Stimulated activated CD4-positive, alpha-beta T cell treated with anti-CD3 and anti-CD28 coated beads, Interleukin-2, amount 100 ng/mL, for 24 hours (primary cell): ENCODE measurements at regions not wholly inside any gene's neighbourhood (a gene's known extent, or its start where the extent isn't known, plus 50 kb on each side); places are given as distances from the start of the nearest gene placed in this dataset.

Experiments
- DNase-seq, 2 donors: peaks; one replicate each; pipeline ENCODE4 v3.0.0-alpha.2; 2020

DNA sequence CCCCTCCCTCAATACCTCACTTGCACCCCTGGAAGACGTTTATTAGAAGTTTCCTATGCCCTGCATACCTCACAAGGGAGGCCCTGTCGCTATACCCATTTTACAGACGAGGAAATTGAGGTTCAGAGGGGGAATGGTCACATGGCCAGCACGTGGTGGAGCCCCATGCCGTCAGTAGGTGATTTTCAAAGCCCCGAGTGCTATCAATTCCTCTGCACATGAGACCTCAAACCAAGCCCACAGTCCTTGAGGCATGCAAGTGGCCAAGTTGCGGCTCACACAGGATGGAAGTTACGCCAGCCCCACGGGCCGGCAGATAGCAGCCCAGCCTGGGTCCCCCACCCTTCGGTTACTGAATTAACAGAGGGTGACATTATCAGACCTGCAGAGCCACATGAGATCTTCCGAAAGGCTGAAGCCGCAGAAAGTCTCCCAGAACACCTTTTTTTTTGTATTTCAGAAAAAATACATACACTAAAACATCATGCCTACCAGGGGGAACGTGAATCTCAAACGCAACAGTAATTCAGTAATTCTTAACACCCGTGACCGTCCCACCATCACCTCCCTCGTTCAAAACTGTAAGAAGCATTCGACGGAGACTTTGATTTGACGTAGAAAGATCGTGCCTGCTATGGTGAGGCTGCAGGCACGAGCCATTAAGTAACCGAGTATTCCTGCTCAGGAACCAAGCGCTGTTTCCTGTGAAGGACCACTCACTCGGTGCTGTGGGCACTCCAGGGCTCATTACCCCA, 129.0 kb downstream of the RFLNA start:
- no peak for DNase-seq

DNA sequence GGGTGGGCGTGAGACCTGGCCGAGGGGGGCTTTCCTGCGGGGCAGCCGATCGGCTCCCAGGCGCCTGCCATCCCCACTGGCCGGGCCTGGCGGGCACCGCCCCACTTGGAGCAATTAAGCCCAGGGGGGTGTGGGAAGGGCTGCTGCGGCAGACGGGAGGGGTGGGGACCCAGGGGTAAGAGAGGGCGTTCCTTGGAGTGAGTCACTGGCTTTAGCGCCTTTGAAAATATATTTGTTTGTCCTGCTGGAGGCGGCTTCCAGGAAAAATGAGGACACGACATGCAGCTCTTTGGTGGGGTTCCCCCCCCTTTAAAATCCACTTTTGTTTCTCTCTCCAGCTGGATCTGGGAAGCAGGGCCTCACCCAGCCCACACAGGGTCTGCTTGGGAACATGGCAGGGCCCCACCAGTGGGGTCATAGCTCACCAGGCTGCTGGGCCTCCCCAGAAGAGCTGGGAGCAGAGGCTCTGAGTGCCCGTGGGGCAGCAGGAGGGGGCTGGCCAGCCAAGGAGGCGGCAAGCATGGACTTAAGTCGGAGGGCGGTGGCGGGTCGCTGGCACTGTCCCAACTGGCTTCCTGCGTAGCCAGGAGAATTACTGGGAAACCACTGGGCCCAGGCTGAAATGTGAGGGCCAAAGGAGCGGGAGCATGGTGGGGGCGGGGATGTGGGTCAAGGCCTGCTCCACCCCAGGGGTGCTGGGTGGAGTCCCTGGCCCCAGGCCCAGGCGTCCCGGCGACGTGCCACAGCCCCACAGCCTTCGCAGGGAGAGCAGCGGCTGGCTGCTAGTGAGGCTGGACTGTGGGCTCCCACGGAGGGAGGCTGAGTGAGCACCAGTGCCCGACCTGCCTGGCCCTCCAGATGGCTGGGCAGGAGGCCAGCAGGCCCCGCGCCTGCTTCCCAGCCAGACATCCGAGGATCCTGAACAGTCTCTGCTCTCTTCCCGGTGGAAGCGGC, 128.0 kb downstream of the RFLNA start:
- no peak for DNase-seq

DNA sequence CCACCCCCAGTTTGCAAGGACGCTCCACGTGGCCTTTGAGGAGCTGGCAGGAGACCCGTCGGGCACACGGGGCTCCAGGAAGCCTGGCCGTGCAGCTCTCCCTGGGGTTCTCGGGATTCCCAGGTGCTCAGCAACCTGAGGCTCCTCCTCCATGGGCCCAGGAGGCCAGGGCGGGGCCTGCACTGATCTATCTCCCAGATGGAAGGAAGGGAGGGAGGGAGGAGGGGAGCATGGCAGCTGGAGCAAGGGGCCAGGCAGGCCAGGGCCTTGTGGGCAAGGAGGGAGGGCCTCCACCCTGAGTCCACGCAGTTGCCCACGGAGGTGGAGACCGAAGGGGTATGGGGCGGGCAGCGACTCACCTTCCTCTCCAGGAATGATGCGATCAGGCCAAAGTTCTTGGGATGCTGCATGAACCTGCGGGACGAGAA, 127.3 kb downstream of the RFLNA start:
- DNase-seq = no peak

DNA sequence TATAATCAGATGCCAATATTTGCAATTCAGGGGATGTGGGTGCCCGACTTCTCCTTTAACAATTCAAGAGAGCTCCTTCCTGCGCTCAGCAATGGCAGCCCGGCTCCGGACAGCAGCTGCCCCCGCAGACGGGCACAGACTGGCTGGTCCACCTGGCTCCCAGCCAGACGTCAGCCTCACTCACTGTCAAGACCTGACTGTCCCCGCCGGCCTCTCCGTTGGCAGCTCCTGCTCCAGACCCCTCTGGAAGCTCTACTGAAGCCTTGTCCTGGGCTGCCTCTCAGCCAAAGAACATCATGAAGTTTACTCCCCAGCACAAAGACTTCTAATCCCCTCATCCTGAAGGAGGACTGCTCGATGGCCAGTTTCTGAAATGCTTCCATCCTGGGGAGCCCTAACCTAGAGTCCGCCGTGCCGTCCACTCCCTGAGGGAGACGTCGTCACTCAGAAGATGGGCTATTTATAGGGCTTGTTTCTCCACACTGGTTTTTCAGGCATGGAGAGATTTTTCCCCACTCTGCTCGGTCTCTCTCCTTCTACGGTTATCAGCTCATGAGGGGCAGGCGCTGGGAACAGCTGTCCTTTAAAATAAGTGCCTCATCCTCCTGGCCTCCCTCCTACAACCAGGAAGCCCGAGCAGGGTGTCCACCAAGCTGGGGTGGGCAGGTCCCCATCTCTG, 126.2 kb downstream of the RFLNA start:
- no peak for DNase-seq

DNA sequence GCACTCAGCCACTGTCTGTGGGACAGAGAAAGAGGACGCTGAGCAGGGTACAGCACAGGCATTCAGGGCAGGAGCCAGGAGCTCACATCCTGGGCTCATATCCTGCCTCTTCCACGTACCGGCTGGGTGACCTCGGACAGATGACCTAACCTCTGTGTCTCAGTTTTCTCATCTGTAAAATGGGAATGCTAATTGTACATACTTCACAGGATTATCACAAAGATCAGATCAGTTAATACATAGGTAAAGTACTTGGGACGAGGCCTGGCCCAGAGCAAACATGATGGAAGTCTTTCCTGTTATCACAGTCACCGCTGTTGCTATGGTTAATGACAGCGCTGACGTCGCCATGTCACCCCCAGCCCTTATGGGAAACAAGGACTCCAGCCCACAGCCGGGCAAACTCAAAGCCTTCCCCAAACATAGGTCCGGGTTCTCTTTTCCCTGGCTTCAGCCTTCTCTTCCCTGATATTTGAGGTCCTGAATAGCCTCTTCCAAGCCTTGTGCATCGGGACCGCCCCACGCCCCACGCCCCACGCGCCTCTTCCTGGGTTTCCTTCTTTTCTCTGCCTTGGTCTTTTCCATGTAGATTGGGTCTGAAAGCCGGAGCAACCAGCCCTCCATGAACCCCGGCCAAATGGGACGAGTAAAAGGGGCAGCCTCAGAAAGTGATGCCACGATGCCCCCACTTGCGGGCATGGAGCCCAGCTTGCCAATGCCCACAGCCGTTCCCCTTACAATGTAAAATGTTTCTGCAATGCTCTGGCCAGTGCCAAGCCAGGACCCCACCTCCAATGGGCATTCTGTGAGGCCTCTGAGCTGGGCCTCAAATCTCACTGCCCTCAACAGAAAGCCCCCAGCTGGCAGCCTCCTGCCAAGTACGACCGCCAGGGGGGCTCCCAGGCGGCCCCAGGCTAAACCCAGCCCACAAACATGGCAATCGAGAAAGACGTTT, 125.4 kb downstream of the RFLNA start:
- no peak for DNase-seq

DNA sequence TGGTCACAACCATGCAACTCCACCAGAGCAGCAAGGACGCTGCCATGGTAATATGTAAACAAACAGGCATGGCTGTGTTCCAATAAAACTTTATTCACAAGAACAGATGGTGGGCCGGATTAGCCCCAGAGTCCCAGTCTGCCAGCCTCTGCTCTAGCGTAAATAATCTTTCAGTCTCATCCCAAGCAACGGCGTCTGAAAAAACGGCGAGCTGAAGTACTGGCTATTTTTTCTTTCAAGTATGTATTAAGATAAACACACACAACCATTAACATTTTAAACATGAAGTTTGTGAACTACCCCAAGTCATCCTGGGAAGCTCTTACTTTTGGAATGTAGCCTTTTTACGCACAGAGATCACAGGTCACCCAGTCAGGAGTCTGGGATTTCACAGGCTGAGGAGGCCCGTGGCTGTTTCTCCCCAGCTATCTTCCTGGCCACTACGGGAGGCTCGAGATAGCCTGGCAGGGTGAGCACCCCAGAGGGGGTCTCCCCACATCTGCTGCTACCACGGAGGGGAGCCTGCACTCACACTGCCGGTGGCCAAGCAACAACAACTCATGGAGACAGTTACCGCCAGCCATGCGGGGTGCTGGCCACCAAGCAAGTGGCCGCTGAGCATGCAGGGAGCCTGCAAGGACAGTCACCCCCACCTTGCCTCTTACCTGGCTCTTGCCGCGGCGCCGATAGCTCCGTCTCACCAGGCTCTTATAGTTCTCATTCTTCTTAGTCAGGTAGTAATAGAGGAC, 124.6 kb downstream of the RFLNA start:
- DNase-seq = no peak

DNA sequence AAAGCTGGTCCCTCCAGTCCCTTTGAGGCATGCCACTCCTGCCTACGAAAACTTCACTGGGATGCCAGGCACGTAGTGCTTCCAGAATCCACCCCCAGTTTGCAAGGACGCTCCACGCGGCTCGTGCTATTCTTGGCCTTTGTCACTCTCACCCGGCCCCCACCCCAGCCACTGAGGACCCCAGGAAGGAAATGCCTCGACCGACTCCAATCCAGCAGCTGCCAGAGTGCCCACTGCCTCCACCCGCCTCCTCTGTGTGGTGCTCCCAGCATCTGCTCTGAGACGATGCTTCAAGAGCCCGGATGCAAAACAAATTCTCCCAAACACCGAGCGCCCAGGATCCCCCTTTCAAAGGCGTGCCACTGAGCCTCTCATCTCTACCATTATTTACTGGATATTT, 123.9 kb downstream of the RFLNA start:
- no peak for DNase-seq

DNA sequence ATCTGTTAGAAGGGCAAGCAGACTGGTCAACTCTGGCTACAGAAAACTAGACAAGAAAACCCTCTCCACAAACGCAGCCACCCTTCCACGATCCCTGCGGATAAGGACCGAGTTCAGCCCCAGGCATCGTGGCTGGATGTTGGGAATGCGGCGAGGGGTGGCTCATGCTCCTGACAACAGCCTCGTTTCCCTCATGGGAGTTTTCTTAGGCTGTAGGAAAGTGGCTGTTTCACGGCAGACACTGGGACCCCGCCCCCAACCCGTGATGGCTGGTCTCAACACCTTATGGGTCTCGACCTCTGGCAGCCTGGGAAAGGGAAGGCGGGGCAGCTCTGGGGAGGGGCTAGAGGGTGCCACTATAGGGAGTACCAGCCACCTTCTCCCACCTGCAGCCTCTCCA, 123.3 kb downstream of the RFLNA start:
- no peak for DNase-seq

DNA sequence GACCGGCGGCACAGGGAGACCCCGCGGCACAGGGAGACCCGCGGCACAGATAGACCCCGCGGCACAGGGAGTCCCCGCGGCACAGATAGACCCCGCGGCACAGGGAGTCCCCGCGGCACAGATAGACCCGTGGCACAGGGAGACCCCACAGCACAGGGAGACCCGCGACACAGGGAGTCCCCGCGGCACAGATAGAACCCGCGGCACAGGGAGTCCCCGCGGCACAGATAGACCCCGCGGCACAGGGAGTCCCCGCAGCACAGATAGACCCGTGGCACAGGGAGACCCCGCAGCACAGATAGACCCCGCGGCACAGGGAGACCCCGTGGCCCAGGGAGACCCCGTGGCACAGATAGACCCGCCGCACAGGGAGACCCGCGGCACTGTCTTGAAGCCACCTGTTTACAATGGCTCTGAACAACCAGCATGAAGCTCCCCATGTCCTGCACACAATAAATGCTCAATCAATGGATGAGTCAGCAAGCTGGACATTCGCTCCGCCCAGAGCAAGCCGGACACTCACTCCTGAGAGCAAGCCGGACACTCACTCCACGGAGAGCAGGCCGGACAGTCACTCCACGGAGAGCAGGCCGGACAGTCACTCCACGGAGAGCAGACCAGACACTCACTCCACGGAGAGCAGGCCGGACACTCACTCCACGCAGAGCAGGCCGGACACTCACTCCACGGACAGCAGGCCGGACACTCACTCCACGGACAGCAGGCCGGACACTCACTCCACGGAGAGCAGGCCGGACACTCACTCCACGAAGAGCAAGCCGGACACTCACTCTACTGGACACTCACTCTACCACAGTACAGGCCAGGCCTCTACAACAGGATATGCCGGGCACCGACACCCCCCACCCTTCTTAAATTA, 121.9 kb downstream of the RFLNA start:
- DNase-seq = no peak

DNA sequence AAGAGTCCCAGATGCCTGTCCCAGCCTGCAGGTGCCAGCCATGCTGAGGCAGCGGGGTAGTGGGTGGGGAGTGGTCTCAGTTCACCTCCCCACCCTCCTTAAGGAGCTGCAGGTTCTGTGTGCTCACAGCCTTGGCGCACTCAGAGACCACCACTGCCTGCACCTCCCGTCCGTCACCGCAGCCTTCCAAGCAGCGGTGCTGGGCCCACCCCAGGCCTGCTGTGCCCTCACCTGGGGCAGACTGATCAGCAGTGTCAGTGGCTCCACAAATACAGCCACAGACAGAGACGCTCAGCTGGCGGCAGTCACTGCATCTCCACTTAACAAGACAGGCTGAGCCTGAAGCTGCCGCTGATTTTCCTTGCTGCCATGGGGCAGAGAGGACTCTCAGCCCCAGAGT, 120.2 kb downstream of the RFLNA start:
- no peak for DNase-seq

DNA sequence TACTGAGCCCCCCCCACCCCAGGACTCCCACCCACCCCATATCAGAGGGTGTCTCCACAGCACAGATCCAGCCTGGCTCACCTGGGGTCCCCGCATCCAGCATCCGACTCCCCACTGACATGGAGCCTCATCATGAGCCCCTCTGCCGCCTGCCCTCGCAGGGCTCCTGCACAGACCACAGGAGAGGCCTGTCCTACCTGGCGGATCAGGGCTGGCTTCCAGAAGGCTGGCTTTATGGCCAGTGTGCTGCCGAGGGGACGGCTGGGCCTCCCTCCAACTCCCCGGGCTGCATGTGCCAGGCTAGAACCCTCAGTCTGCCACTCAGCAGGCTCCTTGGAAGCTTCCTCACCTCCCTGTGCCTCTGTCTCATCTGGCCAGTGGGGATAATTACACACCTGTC, 119.0 kb downstream of the RFLNA start:
- no peak for DNase-seq

DNA sequence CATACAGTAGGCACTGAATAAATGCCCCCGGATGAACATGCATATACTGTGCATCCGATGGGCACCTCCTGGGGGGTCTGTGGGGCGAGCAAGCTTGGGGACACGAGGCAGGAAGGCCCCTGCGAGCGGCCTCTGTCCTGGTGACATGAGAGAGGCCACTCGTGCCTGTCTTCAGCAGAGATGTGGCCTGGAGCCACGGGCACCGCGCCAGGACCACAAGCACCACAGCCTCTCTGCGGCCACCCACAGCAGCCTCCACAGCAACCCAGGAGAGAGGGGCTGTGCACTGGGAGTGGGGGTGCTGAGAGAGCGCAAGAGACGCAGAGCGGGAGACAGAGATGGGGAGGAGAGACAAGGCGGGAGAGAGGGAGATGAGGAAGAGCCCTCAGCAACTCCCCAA, 118.5 kb downstream of the RFLNA start:
- no peak for DNase-seq

DNA sequence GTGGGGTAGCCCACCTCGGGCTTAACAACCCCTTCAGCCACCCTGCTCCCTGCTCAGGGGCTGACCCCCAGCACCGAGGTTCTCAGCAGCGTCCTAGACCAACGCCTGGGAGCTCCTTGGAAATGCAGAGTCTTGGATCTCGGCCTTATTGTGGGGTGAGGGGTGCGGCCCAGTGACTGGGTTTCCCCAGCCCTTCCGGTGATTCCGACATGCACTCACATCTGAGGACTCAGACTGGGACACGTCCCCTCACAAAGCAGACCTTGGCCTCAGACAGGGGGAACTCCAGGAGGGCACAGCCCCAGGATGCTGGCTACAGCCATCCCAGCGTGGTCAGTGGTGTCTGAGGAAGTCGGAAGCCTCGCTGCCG, 117.7 kb downstream of the RFLNA start:
- DNase-seq = no peak

DNA sequence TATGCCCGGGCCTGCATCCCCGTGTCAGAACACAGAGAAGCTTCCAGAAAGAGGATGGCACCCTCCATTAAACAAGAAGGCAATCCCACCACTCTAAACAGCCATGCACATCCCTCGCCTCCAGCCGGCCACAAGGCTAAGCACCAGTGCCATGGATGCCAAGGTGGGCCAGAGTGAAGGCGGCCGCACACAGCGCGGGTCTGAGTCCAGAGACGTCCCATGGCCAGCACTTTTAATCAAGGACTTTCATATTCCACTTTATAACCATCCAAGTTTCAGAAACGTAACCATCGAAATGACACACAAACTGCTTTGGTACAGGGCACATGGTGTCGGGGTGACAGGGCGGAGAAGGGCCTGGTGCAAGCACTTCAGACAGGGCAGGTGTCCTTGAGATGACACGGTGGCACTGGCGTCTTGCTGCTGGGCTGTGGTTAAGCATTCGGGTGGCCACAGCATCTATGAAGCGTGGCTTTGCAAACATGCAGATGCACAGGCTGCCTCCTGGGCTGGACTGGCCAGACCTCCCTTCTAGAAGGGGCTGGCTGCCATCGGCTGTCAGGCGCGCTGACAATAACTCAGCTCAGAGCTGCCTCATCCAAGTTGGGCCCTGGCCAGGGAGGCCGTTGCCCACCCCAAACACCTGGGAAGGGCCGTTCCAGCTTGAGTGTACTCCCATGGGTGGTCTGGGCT, 117.2 kb downstream of the RFLNA start:
- no peak for DNase-seq

DNA sequence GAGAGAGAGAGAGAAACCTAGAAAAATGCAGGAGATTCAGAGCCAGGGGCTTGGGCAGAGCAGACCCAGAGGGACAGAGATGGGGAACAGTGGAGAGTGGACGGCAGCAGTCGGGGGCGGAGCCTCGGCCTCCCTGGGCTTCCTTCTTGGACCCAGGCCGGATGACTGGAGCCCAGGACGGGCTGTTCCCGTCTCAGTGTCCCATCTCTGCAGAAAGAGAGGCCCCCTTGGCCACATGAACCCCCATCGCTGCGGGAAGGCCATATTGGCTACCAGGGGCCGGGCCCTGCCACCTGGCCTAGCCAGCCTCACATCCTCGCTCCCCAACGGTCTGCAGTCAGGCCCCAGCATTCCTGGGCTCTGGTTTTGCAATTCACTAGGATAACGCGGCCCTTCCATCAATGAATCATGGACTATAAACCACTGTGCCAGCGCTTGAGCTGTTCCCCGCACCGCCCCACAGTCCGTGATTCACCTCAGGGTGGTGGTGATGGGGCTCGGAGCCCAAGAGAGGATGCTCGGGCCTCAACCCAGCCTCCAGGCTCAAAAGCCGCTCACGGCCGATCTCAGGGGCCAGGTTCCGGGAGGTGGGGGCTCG, 116.5 kb downstream of the RFLNA start:
- DNase-seq = no peak

DNA sequence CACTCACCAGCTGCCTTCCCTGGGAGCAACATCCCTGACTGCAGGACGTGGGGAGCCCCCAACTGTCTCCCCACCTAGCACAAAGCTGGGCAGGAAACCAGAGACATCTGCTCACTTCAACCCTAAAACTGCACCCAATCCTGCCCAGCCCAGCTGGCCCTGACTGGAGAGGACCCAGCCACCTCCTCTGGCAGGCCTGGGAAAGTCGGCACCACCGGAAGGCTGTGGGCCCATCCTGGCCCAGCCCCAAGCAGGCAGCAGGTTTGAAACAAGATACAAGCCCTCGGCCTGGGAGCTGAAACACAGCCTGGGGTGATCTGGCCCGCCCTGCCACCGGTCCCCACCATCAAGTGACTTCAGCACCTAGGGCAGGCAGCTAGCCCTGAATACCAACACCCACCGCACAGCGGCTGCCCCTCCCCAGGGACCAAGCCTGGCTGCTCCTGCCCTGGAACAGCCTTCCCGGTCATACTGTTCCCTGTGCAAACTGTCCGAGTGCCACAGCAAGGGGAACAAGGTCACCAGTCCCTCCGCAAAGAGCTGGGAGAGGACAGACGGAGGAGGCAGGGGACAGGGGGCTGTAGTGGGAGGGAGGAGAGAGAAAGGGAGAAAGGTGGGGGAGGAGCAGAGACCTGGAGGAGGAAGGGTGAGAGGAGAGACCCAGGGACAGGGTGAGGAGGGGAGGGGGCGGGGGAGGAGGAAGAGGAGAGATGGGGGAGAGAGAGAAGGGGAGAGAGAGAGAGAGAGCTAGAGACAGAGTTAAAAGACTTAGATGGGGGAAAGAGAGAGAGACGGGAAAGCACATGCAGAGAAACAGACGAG, 115.7 kb downstream of the RFLNA start:
- no peak for DNase-seq

DNA sequence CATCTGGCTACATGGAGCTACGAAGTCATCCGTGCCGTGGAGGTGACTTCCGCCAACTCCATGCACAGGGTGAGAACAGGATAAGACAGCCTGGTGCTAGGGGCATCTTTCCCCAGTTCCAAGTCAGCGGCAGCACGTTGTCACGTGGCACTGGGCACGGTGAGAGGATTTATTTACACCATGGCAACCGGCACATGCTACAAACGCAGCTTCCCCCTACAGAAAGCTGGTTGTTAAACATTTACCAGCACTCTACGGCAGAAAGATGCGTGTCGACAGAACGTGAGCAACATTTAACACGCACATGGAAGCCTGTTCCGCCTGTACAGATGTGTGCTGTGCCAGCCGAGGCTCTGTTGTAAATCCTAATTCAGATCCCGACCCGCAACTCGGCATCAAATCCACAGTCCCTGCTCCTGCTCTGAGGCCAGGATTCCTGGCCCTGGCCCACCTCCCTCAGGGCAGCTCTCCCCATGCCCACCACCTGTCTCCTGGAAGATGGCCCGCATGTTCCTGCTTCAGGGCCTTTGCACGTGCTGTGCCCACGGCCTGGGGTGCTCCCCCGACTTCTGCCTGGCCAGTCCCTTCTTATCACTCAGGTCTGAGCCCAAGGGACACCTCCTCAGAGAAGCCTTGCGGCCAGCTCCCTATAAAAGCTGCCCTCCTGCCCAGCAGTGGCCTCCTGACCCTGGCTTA, 114.1 kb downstream of the RFLNA start:
- no peak for DNase-seq

DNA sequence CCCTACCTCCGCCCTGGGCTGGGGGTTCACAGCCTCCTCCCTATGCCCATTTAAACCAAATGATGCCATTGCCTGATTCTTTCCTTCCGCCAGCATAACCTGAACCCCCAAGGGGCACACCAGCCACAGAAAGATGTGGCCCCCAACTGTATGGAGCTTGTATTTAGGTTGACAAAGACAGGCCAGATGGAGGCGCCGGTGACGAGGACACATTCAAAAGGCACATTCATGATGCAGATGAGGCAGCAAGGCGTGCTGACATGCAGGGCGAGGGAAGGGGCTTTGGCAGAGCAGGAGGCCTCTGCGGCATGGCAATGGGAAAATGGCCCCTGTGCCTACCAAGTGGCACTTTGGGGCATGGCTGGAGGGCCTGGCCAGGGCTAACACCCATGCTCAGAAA, 112.2 kb downstream of the RFLNA start:
- DNase-seq = no peak
